GM21447 (cell line): ENCODE measurements at regions not wholly inside any gene's neighbourhood (a gene's known extent, or its start where the extent isn't known, plus 50 kb on each side); places are given as distances from the start of the nearest gene placed in this dataset.
"Not testable (repeated sequence)": the region's sequence is repeated elsewhere in the genome, so short reads cannot be mapped to it uniquely, and the experiment has no call there.

Source experiments
- ATAC-seq: cut with Tn5 transposase; IDR thresholded peaks from one replicate; pipeline ENCODE4 v1.9.1; 2021; ENCODE audit not compliant: unreplicated experiment

GRCh38 chr10:46198516-46198915 is 88.3 kb upstream of the ANTXRL start:
- no peak for ATAC-seq

GRCh38 chr10:46202405-46202804 is 84.4 kb upstream of the ANTXRL start:
- ATAC-seq = not testable (repeated sequence)

GRCh38 chr10:46204482-46205102 is 82.2 kb upstream of the ANTXRL start:
- not testable (repeated sequence) for ATAC-seq

GRCh38 chr10:46210427-46210826 is 76.4 kb upstream of the ANTXRL start:
- not testable (repeated sequence) for ATAC-seq

GRCh38 chr10:46215426-46215825 is 71.4 kb upstream of the ANTXRL start:
- no peak for ATAC-seq

- no peak for ATAC-seq
Observed at GRCh38 chr10:46216003-46216634, 70.7 kb upstream of the ANTXRL start.

- ATAC-seq = no peak
Observed at GRCh38 chr10:46216836-46217751, 69.7 kb upstream of the ANTXRL start.

GRCh38 chr10:46217752-46218453 is 68.9 kb upstream of the ANTXRL start:
- no peak for ATAC-seq

- ATAC-seq = no peak
Observed at GRCh38 chr10:46218921-46219320, 67.9 kb upstream of the ANTXRL start.

GRCh38 chr10:46219431-46219990 is 67.3 kb upstream of the ANTXRL start:
- not testable (repeated sequence) for ATAC-seq

GRCh38 chr10:46220187-46220586 is 66.6 kb upstream of the ANTXRL start:
- ATAC-seq = no peak

- ATAC-seq = no peak
Observed at GRCh38 chr10:46220872-46221538, 65.8 kb upstream of the ANTXRL start.

GRCh38 chr10:46222364-46222935 is 64.3 kb upstream of the ANTXRL start:
- ATAC-seq = no peak

GRCh38 chr10:46223064-46223480 is 63.7 kb upstream of the ANTXRL start:
- no peak for ATAC-seq

- ATAC-seq = no peak
Observed at GRCh38 chr10:46223626-46224413, 63.0 kb upstream of the ANTXRL start.

- ATAC-seq = no peak
Observed at GRCh38 chr10:46224414-46224682, 62.4 kb upstream of the ANTXRL start.

GRCh38 chr10:46225597-46225996 is 61.2 kb upstream of the ANTXRL start:
- ATAC-seq = no peak

GRCh38 chr10:46226232-46226631 is 60.6 kb upstream of the ANTXRL start:
- ATAC-seq = no peak

GRCh38 chr10:46226900-46227558 is 59.8 kb upstream of the ANTXRL start:
- no peak for ATAC-seq
